Esophagus squamous epithelium (tissue), 4 donors: ENCODE measurements at regions not wholly inside any gene's neighbourhood (a gene's known extent, or its start where the extent isn't known, plus 50 kb on each side); places are given as distances from the start of the nearest gene placed in this dataset.

Experiments used
- POLR2A ChIP-seq, 4 donors: fragments of 450-650 bp; IDR thresholded peaks; one replicate each; pipeline ENCODE4 v1.6.1; 2017; ENCODE audit warnings: antibody characterized with exemption in 4 of 4, mild to moderate bottlenecking in 4 of 4, moderate library complexity in 3 of 4
- TF ChIP-seq, protein P1 (sequence below), 6 experiments: fragments of 450-650 bp in 4 of 6; fragments of 200-600 bp in 2 of 6; sonication (generic) in 2 of 6; IDR thresholded peaks; one replicate each; pipeline ENCODE4 v1.5.1; 2016 to 2019; ENCODE audit warnings: antibody characterized with exemption in 6 of 6, mild to moderate bottlenecking in 4 of 6, moderate library complexity in 4 of 6

DNA sequence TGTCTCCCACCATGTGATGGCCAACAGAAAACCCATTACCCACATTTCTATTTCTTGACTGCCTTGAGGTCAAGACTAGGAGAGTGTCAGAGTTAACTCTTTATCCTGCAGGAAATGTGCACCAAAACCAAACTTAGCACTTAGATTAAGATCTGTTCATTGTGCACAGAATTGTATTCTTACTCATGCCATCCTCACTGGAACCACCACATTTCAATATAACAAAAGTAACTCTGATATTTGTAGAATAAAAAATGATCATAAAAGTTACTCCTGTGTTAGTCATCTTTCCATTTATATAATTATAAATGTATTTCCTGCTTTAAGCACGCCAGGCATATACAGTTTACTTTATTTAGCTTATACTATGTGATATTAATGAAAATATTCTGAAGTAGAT, 193.0 kb upstream of the DPYD start:
- no peak for TF ChIP-seq POLR2A (IDR thresholded peaks at IDR 0.05)
- TF ChIP-seq, protein P1, sequence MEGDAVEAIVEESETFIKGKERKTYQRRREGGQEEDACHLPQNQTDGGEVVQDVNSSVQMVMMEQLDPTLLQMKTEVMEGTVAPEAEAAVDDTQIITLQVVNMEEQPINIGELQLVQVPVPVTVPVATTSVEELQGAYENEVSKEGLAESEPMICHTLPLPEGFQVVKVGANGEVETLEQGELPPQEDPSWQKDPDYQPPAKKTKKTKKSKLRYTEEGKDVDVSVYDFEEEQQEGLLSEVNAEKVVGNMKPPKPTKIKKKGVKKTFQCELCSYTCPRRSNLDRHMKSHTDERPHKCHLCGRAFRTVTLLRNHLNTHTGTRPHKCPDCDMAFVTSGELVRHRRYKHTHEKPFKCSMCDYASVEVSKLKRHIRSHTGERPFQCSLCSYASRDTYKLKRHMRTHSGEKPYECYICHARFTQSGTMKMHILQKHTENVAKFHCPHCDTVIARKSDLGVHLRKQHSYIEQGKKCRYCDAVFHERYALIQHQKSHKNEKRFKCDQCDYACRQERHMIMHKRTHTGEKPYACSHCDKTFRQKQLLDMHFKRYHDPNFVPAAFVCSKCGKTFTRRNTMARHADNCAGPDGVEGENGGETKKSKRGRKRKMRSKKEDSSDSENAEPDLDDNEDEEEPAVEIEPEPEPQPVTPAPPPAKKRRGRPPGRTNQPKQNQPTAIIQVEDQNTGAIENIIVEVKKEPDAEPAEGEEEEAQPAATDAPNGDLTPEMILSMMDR (IDR thresholded peaks at IDR 0.05): no peak
